ENCODE measurements at regions not wholly inside any gene's neighbourhood (a gene's known extent, or its start where the extent isn't known, plus 50 kb on each side); places are given as distances from the start of the nearest gene placed in this dataset.

GRCh38 chr1:21346365-21347071 lies 56.3 kb upstream of the ECE1 start:
- DNase-seq (ENCODE audit: low spot score), result no peak

DNA sequence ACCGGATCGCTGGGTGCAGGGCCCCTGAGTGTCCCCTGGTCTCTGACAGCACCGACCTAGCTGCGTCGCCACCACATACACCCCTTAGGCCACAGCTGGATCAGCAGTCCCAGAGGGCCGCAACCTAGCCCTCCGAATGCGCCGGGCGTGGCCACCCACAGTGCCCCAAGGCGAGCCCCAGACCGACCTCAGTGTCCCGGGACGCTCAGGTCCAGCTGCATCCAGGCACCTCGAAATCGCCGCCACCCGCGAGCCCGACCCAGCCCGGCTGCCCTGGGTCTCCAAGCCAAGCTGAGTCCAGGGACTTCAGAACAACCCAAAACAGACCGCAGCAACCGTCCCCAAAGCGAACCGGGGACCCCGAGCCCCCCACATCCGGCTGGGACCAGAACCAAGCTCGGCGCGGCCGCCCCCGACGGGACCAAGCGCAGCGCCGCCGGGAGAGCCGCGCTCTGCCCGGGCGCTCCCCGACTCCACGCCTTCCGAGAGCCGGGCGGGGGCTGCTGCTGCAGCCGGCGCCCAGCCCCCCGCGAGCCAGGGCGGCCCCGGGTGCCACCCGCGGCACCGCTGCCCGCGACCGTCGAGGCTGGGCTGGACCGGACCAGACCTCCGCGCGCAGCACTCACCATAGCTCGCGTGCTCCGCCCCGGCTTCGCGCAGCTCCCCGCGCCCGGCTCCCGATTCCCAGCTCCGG lies 54.6 kb upstream of the ECE1 start:
- no peak for DNase-seq (ENCODE audit: low spot score)

DNA sequence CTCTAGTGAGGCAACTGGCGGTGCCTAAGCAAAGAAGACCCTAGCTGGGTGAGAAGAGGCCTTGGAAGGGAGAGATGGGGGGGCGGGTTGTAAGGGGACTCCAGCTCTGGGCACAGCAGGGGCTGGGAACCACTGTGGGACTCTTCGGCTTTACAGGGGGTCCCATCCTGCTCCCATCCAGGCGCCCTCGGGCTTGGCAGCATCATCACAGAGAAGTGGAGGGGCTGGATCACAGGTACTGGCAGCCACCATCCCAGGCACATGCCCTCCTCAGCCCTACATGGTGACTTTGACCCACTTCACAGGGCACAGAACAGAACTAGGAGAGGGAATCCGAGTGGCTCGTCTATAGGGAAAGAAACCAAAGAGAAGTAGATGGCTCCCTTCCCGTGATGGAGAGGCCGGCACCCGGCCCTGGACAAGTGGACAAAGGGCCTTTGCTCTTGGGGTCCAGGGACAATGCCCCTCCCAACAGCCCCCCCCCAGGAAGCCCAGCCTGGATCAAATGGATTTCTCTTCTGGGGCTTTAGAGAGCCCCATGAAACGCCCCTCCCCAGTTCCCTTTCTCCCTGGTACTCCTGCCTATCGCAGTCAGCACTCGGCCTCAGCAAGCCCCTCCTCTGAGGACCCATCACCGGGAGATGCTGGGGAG lies 54.0 kb upstream of the ECE1 start:
- DNase-seq (ENCODE audit: low spot score), result no peak

DNA sequence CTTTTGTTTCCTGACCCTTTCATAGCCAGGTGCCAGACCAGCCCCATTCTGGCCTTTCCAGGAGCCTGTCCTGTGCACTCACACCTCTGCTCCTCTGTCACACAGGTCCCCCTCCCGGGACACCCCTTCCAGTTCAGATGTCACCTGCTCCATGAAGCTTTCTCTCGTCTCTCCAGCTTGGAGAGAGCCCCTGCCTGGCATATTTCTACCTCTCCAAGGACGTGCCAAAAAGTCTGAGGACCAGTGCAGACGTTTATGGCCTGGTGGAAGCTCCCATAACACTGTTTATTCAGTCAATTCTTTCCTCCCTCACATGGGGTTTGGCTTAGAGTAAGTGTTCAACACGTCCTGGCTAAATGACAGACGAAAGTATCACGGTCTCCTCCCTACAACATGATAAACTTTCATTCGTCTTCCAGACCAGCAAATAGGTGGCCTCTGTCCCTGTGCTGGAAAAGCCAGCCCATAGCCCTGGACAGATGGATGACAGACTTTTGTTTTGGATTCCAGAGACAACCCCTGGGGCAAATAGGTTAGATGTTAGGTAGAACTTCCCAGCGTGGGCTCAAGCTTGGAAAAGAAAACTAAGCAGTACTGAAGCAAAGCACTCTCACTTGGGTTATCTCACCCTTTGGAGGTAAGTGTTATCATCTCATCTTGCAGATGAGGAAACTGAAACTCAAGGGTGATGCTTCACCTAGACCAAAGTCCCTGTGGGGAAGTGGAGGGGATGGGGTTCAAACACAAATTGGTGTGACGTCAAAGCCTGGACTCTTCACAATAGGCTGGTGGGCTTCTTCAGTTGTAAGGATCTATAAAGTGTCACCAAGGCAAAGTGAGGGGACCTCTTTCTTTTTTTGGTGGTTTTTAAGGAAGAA lies 52.9 kb upstream of the ECE1 start:
- no peak for DNase-seq (ENCODE audit: low spot score)

DNA sequence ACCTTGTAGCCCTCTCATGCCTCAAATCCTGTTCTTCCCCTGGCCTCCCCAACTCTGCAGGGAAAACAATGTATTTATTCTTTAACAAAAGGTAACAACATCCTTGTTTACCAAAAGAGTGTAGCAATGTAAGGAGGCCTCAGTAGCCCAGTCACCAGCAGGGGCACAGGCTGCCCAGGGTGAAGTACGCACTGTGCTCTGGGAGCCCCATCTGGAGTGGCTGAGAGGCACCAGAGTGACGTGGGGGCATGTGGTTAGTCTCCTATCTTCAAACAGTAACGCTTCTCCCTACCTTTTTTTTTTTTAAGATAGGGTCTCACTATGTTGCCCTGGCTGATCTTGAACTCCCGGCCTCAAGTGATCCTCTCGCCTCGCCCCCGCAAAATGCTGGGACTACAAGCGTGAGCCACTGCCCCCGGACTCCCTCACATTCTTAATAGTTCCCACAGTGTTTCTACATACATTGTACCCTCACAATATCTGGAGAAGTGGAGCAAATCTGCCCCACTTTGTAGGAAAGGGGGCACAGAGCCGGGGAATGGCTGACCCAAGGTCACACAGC lies 51.3 kb upstream of the ECE1 start:
- DNase-seq (ENCODE audit: low spot score), result no peak

- no peak for DNase-seq (ENCODE audit: low spot score)
Measured at GRCh38 chr1:21341022-21341421, 50.8 kb upstream of the ECE1 start.

DNA sequence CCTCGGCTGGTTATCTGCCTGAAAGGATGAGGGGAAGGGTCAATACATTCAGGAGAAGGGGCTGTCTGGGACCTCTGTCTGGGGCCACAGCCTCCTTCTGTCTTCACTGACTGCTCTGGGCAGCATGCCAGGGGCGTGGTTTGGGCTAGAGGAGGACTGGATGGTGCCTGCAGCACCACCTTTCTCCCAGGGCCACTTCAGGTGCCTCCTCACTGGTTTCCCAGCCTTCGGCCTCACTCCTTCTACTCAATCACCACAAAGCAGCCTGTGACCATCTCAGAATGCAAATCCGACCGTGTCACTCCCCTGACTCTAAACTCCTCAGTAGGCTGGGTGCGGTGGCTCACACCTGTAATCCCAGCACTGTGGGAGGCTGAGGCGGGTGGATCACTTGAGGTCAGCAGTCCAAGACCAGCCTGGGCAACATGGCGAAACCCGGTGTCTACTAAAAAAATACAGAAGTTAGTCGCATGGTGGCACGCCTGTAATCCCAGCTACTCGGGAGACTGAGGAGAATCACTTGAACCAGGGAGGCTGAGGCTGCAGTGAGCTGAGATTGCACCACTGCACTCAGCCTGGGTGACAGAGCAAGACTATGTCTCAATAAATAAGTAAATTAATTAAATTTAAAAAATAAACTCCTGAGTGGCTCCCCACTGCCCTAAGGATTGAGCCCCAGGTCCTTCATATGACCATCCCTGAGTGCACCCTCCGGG lies 50.1 kb upstream of the ECE1 start:
- DNase-seq (ENCODE audit: low spot score), result no peak

All from HuH-7.5 (cell line).